ENCODE measurements at regions not wholly inside any gene's neighbourhood (a gene's known extent, or its start where the extent isn't known, plus 50 kb on each side); places are given as distances from the start of the nearest gene placed in this dataset.

GRCh38 chr10:123570051-123570897 is 95.9 kb upstream of the GPR26 start:
- ATAC-seq (no peak), DNase-seq (no peak)
- intact Hi-C loops (cut with DNase I, micrococcal nuclease): no loop called here

- ATAC-seq: no peak
- intact Hi-C loops (cut with DNase I, micrococcal nuclease): no loop called here
- no peak for DNase-seq
Measured at GRCh38 chr10:123570898-123571515, 95.1 kb upstream of the GPR26 start.

GRCh38 chr10:123571978-123572377 is 94.2 kb upstream of the GPR26 start:
- DNase-seq: no peak
- intact Hi-C loops (cut with DNase I, micrococcal nuclease): no loop called here
- ATAC-seq: no peak

GRCh38 chr10:123573236-123574108 is 92.7 kb upstream of the GPR26 start:
- DNase-seq (peak; percentile 35 to 78), ATAC-seq (peak; percentile 91)
- intact Hi-C loops (cut with DNase I, micrococcal nuclease): no loop called here

GRCh38 chr10:123574109-123574698 is 92.0 kb upstream of the GPR26 start:
- intact Hi-C loops (cut with DNase I, micrococcal nuclease): no loop called here
- DNase-seq (no peak), ATAC-seq (no peak)

GRCh38 chr10:123575105-123575504 is 91.0 kb upstream of the GPR26 start:
- DNase-seq: no peak
- intact Hi-C loops (cut with DNase I, micrococcal nuclease): loop anchor here in 1 of 2 donors (5.0 kb wide), 1 partner anchor 727 kb away; no protein-coding TSS in a partner anchor
- no peak for ATAC-seq

GRCh38 chr10:123576706-123577105 is 89.4 kb upstream of the GPR26 start:
- DNase-seq (no peak), ATAC-seq (no peak)
- intact Hi-C loops (cut with DNase I, micrococcal nuclease): loop anchor here in 1 of 2 donors (5.0 kb wide), 1 partner anchor 726 kb away; no protein-coding TSS in a partner anchor

GRCh38 chr10:123577921-123578461 is 88.2 kb upstream of the GPR26 start:
- DNase-seq: no peak
- ATAC-seq: no peak
- intact Hi-C loops (cut with DNase I, micrococcal nuclease): loop anchor here in 1 of 2 donors (5.0 kb wide), 1 partner anchor 724 kb away; no protein-coding TSS in a partner anchor

- intact Hi-C loops (cut with DNase I, micrococcal nuclease): loop anchor here in 1 of 2 donors (5.0 kb wide), 1 partner anchor 724 kb away; no protein-coding TSS in a partner anchor
- DNase-seq (no peak), ATAC-seq (no peak)
Measured at GRCh38 chr10:123578721-123579120, 87.4 kb upstream of the GPR26 start.

GRCh38 chr10:123579675-123580074 is 86.5 kb upstream of the GPR26 start:
- DNase-seq (no peak), ATAC-seq (no peak)
- intact Hi-C loops (cut with DNase I, micrococcal nuclease): loop anchor here (5.0 kb wide), 2 partner anchors 388 to 723 kb away; no protein-coding TSS in a partner anchor

GRCh38 chr10:123580426-123580825 is 85.7 kb upstream of the GPR26 start:
- DNase-seq (no peak), ATAC-seq (no peak)
- intact Hi-C loops (cut with DNase I, micrococcal nuclease): loop anchor here in 1 of 2 donors (5.0 kb wide), 1 partner anchor 387 kb away; no protein-coding TSS in a partner anchor

- intact Hi-C loops (cut with DNase I, micrococcal nuclease): loop anchor here (2.0 to 5.0 kb wide), 2 partner anchors 386 to 387 kb away; no protein-coding TSS in a partner anchor
Measured at GRCh38 chr10:123581656-123582055, 84.5 kb upstream of the GPR26 start.

GRCh38 chr10:123582084-123582989 is 83.8 kb upstream of the GPR26 start:
- ATAC-seq (peak; percentile 75), DNase-seq (peak; percentile 61 to 84)
- intact Hi-C loops (cut with DNase I, micrococcal nuclease): loop anchor here (2.0 to 5.0 kb wide), 2 partner anchors 385 to 386 kb away; no protein-coding TSS in a partner anchor

More at GRCh38 chr10:123581656-123582055, 84.5 kb upstream of the GPR26 start:
- ATAC-seq: no peak
- no peak for DNase-seq

- ATAC-seq (peak; percentile 96), DNase-seq (peak; percentile 84 to 88)
- intact Hi-C loops (cut with DNase I, micrococcal nuclease): loop anchor here (2.0 to 5.0 kb wide), 2 partner anchors 383 to 385 kb away; no protein-coding TSS in a partner anchor
Measured at GRCh38 chr10:123583639-123584418, 82.3 kb upstream of the GPR26 start.

- no peak for ATAC-seq
- intact Hi-C loops (cut with DNase I, micrococcal nuclease): loop anchor here in 1 of 2 donors (5.0 kb wide), 1 partner anchor 383 kb away; no protein-coding TSS in a partner anchor
- DNase-seq: no peak
Measured at GRCh38 chr10:123584419-123584775, 81.8 kb upstream of the GPR26 start.

All from left colon (tissue), 2 donors.